NCI-H2029 treated with DMSO at 0.1 percent for 48 hours (cell line): ENCODE measurements at regions not wholly inside any gene's neighbourhood (a gene's known extent, or its start where the extent isn't known, plus 50 kb on each side); places are given as distances from the start of the nearest gene placed in this dataset.

Source experiments
- DNase-seq: peaks from one replicate; lab custom pipeline; 2025; lab: John Stamatoyannopoulos, UW

DNA sequence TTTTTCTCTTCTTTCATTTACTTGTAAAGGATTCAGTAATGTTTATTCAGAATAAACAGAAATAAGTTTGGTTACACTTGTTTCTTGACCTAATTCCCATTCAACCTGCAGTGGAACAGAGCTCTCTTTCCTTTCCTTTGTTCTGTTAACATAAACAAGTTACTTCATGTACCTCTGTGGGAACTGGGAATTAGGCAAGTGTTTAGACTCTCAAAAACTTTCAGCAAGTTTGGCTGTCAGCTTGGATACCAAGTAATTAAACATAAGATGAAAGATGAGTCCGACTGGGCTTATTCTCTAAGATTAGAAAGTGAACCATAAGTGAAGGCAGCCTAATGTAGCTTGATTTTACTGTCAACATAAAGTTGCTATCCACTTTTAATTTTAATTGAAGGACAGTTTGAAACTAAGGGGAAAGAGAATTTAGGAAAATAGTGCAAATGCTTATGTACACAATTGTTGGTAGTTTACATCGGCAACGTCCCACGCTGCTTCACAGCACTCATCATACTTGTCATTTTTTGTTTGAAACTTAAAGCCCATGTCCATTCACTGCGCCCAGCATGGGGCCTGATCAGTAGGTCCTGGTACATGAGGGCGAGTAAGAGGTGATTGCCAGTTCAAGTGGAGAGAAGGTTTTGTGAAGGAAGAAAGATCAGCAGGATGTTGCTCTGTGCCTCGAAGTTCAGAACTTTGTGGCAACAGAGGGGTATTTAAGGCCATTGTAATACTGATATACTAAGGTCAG, 113.0 kb downstream of the PLEKHG1 start:
- DNase-seq = no peak

DNA sequence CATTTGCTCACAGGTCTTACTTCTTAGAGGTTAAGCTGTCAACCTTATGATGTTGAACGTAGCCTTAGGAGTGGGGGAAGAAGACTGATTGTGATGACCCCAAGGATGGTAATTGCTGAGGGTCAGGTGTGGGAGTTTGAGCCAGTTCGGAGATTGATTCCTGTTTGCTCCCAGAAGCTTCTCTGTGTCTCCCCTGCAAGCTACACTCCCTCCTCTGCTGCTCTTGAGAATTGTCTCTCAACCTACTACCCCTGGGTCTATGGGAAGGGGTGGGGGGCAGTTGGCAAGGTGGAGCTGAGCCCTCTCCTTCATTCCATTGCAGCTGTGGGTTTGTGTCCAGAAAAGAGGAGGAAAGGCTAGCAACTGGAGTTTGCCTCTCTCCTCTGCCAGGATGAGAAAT, 113.8 kb downstream of the PLEKHG1 start:
- DNase-seq = no peak

DNA sequence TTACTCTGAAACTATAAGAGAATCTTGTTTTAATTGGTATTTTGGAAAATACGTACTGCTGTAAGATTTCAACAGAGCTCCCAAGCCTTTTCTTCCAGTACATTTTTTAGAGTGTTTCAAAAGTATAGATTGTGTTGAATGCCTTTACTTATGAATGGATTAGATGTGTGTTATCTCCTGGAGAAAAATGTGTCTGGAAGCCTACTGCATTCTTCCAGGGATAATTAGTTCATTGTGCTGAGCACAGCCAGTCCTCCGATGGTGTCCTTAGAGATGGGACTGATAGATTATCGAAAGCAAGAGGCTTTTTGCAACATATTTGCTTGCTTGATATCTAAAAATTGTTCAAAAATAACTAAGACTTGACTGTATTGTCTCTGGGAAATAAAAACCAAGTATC, 114.2 kb downstream of the PLEKHG1 start:
- no peak for DNase-seq

- DNase-seq = no peak
Measured at GRCh38 chr6:150715133-150715532, 115.4 kb downstream of the PLEKHG1 start.

GRCh38 chr6:150717419-150717818, 117.7 kb downstream of the PLEKHG1 start:
- DNase-seq = no peak

DNA sequence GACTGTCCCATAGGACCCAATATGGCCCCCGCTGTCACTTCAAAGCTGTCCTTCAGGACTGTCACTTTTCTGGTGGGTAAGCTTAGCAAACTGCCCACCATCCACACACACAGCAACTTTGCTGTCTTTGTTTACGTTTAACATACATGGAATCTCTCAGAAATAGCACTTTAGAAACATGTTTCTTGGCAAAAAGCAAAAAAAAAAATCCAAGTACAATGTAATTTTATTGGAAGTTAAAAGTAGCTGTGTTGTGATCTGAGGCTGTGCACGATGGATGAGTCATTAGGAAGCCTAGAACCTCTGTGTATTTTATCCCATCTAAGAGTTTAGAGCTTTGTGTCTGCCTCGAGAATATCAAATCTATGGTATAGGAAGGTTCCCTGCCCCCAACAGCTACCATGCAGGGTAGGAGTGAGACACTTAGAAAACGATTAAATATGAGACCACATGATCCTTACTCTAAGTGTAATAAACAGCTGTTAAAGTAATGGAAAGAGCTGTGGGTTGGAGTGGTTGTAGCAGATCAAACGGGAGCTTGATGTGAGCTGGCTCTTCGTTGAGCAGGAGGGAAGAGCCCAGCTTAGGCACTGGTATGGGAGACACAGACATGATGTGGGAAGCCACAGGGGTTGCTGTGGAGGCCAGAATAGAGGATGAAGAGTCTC, 119.5 kb downstream of the PLEKHG1 start:
- no peak for DNase-seq

DNA sequence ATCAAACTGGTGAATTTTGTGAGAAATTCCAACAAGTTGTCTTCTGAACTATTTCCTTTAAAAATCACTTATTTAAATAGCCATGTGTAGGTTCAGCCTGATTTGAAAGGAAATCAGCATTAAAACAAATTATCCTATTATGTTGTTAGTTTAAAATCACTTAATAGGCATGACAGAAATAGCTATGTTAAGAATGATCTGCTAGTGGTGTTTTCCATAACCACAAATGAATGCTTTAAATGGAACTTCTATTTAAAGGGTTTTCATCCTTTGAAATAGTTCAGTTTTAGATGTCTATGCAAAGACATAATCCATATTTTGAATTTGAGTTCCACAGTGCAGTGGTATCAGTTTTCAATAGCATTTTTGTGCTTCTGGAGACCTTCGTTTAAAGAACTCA, 120.1 kb downstream of the PLEKHG1 start:
- DNase-seq = no peak

GRCh38 chr6:150720774-150721233, 121.1 kb downstream of the PLEKHG1 start:
- peak; percentile 30 for DNase-seq

DNA sequence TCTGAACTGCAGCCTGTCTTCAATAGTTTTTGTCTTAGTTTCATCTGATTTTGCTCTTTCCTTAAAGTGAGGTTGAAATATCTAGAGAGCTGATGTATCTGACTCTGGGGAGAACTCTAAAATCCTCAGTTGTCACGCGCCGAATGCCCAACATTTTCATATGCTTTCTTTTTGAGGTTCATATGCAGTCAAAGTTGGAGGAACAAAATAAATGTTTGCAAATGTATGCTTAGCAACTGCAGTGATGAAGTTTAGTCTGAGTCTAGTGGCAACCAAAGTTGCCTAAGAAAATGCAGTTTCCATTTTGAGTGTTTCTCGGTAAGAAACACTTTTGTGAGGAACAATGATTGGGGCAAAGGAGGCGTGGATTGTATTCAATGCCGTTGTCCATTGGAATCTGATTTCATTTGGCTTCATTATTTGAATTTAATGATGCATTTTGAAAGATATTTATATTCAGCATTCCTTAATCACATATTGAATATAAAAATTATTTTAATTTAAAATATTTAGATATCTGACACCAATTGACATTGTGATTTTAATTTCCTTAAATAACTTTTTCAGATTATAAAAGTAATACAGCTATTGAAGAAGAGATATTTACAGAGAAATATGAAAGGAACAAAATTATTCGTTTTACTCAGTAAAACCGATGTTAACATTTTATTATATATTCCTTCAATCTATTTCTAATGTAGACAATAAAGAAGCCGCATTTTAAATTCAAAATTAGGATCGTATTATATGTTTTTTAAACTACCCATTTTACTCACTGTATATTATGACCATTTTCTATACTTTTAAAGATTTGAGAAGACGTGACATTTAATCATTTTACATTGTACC, 122.0 kb downstream of the PLEKHG1 start:
- DNase-seq = no peak

GRCh38 chr6:150722614-150723344, 123.1 kb downstream of the PLEKHG1 start:
- DNase-seq = no peak

GRCh38 chr6:150723345-150723658, 123.6 kb downstream of the PLEKHG1 start:
- DNase-seq = no peak

GRCh38 chr6:150723857-150724256, 124.2 kb downstream of the PLEKHG1 start:
- DNase-seq = no peak

- no peak for DNase-seq
Measured at GRCh38 chr6:150725795-150726194, 126.1 kb downstream of the PLEKHG1 start.

DNA sequence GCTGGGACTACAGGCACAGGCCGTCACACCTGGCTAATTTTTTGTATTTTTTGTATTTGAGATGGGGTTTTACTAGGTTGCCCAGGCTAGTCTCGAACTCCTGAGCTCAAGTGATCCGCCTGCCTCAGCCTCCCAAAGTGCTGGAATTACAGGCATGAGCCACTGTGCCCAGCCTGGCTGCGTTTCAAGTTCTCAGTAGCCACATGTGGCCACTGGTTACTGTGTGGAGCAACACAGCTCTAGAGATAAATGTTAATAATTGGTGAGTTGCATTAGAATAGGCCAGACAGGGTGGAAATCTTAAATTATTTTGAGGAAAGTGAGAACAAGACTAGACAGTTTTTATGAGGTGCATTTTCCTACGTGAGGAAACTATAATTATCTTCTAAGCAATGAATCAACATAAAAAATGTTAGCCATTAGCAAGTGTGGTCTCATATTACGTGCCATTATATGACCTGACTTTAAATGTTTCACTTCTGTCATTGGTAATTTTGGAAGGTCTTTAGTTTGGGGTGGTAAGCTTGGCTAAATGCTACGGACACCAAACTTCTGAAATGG, 129.6 kb downstream of the PLEKHG1 start:
- DNase-seq = no peak

DNA sequence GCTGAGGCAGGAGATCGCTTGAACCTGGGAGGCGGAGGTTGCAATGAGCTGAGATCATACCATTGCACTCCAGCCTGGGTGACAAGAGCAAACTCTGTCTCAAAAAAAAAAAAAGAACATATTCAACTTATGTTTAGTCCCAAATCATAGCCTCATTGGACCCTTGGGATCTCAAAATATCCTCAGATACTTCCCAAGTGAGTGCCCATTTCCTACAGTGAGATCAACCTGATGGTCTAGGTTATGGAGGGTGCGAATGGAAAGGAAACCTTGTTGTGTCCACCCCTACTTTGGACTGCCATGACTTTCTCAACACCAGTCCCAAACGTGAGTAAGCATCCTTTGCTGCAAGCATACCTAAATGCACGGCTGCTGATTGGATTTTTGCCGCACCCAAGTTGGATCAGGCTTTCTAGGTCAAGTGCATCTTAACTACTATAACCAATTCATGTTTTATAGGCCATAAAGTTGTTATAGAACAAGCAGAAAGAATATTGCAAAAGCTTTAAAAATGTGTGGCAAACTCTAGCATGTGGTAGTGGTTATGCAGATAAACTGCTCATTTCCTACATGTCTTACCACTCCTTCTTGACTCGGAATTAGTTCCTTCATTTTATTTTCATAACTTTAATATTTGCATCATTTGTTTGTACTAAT, 131.2 kb downstream of the PLEKHG1 start:
- DNase-seq = no peak

DNA sequence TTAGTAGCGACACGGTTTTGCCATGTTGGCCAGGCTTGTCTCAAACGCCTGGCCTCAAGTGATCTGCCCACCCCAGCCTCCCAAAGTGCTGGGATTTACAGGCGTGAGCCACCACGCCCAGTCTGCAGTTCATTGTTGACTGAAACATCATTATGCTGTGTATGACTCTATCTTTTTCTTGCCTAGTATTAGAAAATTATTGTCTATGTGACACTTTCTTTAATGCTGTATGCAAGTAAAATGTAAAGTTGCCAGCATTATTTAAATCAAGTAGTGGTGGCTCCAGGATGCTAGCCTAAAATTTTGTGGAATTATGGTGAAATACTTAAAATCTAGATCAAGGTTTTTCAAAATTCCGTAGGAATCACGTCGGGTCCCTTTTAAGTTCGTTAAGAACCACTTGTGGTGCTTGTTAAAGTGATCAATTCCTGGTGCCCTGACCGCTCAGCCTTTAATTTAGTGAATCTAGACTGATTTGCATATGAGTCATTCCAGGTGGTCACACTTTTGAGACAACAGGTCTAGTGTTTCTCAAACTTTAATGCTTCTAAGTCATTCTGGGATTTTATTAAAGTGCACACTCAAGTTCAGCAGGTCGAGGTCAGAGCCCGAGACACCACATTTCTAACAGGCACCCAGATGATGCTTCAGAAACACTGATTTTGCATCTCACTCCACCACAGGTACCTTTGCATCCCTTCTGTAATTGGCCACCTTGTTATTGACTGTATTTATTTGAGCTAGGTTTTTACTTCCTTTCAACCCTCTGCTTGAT, 132.6 kb upstream of the MTHFD1L start:
- no peak for DNase-seq

DNA sequence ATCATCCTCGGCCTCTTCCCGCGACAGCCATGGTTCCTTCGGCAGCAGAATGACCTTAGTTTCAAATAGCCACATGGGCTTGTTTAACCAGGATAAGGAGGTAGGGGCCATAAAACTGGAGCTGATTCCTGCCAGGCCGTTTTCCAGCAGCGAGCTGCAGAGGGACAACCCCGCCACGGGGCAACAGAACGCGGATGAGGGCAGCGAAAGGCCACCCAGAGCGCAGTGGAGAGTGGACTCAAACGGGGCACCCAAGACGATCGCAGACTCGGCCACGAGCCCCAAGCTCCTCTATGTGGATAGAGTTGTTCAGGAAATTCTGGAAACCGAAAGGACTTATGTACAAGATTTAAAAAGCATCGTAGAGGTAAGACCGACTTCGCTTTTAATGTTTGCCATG, 131.8 kb upstream of the MTHFD1L start:
- no peak for DNase-seq

DNA sequence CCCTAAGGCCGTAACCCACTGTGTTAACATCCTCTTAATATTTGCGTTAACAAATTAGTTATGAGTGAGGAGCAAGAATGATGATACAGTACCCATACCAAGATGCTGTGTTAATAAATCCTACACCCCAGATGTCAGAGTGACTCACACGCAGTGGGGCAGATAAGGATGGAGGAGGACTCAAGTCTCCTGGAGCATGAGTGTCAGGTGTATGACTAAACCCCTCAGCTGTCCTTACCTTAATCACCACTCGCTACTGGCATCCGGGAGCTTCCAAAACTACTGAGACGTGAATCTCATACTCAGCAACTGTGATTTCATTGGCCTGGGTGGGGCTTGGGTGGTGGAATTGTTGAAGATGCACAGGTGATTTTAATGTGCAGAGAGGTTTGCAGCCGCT, 131.3 kb upstream of the MTHFD1L start:
- DNase-seq = no peak

DNA sequence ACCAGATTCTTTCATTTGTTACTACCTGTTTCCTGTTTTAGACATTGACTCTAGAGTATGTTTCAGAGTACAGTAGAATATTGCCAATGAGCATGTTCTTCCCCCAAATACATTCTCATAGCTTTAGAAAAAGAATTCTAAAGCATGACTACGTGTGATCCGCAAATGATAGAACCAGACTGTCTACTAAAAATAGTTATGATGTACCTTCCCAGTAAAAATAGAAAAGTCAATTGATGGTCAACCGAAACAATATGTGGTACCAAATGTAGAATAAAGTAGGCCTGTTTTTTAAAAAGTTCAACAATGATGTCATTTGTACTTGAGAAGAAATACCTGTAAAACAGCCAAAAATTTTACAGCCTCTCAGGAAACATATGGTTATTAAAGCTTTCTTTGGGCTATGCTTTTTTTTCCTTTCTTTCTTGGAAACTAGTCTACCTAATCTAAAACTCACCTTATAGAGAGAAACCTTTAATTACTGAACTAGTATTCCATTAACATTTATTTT, 130.1 kb upstream of the MTHFD1L start:
- no peak for DNase-seq

- no peak for DNase-seq
Measured at GRCh38 chr6:150738092-150738629, 127.3 kb upstream of the MTHFD1L start.
